Fibroblast of villous mesenchyme (primary cell): ENCODE measurements at regions not wholly inside any gene's neighbourhood (a gene's known extent, or its start where the extent isn't known, plus 50 kb on each side); places are given as distances from the start of the nearest gene placed in this dataset.

Source experiments
- DNase-seq: peaks from one replicate; pipeline ENCODE4 v3.0.0-alpha.2; 2010; ENCODE audit warnings: low read depth
- H3K4me3 ChIP-seq: 2 replicates; pipeline ENCODE4 v1.5.1; 2011; ENCODE audit warnings: low read depth, mild to moderate bottlenecking, low read length
- TF ChIP-seq, protein P1 (sequence below): IDR thresholded peaks from 2 replicates; pipeline ENCODE4 v1.5.1; 2012; ENCODE audit warnings: low read depth, mild to moderate bottlenecking, low read length; ENCODE audit not compliant: insufficient read depth

DNA sequence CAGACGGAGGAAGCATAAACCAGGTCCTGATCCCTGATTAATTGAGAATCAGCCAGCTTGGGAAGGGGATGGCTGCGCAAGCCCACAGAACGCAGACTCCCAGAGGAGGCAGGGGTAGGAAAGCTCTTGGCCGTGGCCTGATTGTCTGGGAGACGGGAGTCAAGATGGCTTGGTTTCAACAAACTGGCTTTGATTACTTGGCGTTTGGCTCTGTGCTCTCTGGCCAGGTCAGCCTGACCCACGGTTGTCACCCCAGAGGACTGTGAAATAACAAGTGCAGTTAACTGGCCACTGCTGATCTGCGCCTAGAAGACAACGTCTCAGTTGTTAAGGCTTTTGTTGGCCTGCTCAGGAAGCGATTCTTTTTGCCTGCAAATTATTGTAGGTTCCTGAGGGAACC, 387.0 kb upstream of the PROK2 start:
- H3K4me3 ChIP-seq: no peak overlapping the region
- TF ChIP-seq, protein P1, sequence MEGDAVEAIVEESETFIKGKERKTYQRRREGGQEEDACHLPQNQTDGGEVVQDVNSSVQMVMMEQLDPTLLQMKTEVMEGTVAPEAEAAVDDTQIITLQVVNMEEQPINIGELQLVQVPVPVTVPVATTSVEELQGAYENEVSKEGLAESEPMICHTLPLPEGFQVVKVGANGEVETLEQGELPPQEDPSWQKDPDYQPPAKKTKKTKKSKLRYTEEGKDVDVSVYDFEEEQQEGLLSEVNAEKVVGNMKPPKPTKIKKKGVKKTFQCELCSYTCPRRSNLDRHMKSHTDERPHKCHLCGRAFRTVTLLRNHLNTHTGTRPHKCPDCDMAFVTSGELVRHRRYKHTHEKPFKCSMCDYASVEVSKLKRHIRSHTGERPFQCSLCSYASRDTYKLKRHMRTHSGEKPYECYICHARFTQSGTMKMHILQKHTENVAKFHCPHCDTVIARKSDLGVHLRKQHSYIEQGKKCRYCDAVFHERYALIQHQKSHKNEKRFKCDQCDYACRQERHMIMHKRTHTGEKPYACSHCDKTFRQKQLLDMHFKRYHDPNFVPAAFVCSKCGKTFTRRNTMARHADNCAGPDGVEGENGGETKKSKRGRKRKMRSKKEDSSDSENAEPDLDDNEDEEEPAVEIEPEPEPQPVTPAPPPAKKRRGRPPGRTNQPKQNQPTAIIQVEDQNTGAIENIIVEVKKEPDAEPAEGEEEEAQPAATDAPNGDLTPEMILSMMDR: no peak
- peak; percentile 7 for DNase-seq

DNA sequence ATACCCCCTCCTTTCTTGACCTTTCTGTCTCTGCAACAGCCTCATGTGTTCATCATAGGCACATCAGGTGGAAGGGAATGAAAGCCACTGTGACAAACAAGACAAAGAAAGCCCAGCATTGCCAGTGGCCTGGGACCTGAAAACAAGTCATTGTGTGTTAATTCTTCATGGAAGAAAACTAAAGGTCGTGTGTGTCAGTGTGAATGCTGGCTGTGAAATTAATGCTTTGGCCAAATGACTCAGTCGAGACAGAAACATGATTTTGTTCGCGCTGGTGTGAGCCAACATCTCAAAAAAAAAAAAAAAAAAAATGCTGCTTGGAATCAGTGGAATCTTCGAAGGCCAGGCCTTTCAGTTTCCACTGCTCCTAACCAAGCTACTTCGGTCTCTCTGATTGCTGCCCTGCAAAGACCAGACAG, 386.5 kb upstream of the PROK2 start:
- TF ChIP-seq, protein P1: no peak
- no peak overlapping the region for H3K4me3 ChIP-seq
- DNase-seq: peak; percentile 42

DNA sequence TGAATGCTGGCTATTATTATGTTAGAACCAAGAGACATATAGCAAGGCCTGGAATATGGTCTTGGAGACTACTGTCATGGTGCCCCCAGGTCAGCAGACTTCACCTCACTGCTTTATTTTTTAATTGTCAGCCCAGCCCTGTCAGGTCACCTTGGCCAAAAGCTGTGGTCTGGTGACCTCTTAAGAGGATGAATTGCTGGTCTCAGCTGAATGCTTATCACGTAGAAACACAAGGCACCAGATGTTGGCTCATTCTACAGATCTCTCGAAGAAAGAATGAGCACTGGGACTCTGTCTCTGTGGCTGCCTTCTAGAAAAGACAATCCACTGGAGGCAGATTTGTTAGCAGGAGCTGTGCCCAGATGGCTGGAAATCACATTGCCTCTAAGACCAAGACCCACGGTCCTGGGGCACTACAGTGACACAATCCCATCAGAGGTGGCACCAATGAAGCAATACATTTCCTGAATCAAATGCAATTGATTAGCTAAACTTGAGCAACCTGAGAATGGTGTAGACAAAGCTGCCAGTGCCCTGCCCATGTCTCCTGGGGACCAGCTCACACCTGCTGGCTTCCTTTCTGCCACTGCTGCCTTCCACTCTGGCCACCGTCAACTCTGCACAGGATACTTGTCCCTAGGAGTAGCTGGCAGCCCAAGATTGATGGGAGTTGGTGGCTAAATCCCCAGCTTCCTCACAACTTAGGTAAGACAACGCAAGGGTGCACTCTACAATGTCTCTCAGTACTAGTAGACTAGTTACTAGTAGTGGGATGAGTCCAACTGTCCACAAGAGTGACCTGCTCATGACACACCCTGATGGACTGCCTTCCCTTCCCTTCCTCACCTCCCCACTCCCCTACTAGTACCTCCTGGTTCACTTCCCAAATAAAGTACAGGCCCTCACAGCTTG, 384.9 kb upstream of the PROK2 start:
- H3K4me3 ChIP-seq: no peak overlapping the region
- no peak for DNase-seq
- TF ChIP-seq, protein P1: no peak

DNA sequence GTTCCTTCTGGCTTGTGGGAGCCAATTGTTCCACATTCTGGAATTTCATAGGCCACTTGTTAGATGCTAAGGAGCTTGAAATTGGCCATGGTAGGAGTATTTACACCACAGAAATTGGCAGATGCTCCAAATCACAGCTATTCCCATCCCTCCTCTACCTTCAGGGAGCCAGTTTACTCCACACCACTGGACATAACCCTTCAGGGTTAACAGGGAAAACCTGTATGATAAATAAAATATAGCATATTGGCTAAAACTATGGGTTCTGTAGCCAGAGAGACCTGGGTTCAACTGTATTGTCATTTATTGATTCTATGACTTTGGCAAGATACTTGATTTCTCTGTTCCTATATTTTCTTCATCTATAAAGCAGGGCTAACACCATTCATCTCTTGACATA, 384.2 kb upstream of the PROK2 start:
- no peak for DNase-seq
- H3K4me3 ChIP-seq: no peak overlapping the region
- TF ChIP-seq, protein P1: no peak

DNA sequence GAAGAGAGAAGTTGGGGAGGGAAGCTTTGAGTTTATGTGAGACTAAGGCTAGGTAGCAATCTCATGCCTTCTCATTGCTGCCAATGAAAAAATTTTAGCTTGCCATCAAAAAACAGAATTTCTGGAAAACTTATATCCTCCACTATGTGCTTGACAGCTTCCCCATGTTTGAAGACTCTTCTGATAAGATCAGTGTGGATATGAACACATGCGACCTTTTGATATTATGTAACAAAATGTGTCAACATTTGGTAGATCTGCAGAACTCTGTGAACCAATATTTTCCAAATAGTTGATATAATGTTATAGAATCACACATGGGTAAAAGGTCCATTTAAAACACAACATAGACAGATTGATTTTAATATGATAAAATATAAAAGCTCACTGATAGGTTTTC, 380.9 kb upstream of the PROK2 start:
- DNase-seq: no peak
- TF ChIP-seq, protein P1: no peak
- no peak overlapping the region for H3K4me3 ChIP-seq

DNA sequence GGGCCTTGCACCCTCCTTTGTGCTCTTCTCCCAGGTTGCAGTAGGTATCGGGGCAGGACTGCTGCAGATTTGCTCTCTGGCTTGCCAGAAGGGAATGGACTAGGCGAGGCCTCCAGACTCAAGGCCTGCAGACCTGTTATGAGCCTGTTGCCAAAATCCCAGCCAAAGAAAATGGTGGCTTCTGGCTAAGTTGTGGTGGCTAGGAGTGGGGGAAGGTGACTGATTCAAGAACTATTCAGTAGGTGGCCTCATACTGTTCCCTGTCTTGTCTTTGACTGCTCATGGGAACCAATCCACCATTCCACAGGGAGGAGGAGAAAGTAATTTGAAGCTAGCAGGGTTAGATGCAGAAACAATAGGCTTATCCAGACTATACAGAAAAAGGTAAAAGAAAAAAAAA, 380.4 kb upstream of the PROK2 start:
- TF ChIP-seq, protein P1: no peak
- no peak for DNase-seq
- H3K4me3 ChIP-seq: no peak overlapping the region

DNA sequence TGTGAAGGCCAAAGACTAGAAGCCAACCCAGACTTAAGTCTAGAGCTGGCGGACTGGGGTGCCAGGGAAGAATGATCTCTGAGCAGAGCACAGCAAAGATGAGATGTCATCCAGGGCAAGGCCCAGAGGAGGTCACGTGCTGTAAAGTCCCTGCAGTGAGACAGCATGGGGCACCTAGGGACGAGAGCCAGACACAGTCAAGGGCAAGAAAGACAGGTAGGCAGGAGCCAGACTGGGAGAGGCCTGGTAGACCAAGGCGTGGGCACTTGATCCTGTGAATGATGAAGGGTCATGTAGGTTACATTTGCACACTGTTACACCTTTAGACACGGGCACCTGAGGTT, 379.7 kb upstream of the PROK2 start:
- TF ChIP-seq, protein P1: no peak
- no peak overlapping the region for H3K4me3 ChIP-seq
- no peak for DNase-seq
